HS-27A (cell line): ENCODE measurements at regions not wholly inside any gene's neighbourhood (a gene's known extent, or its start where the extent isn't known, plus 50 kb on each side); places are given as distances from the start of the nearest gene placed in this dataset.
A peak's percentile ranks its signal among the peaks of the same experiment; 100 is the strongest.

Experiments
- DNase-seq: peaks from one replicate; pipeline ENCODE4 v3.0.0-alpha.2; 2012; ENCODE audit warnings: low read depth, missing footprints

- no peak for DNase-seq
Observed at GRCh38 chr6:126904176-126904575, 214.3 kb upstream of the RSPO3 start.

GRCh38 chr6:126905917-126906316 lies 212.6 kb upstream of the RSPO3 start:
- no peak for DNase-seq

GRCh38 chr6:126907312-126907711 lies 211.2 kb upstream of the RSPO3 start:
- no peak for DNase-seq

- no peak for DNase-seq
Observed at GRCh38 chr6:126907996-126908395, 210.5 kb upstream of the RSPO3 start.

GRCh38 chr6:126909493-126909892 lies 209.0 kb upstream of the RSPO3 start:
- no peak for DNase-seq

- no peak for DNase-seq
Observed at GRCh38 chr6:126913651-126914050, 204.8 kb upstream of the RSPO3 start.

GRCh38 chr6:126914172-126914571 lies 204.3 kb upstream of the RSPO3 start:
- no peak for DNase-seq

GRCh38 chr6:126914801-126915200 lies 203.7 kb upstream of the RSPO3 start:
- DNase-seq: no peak

GRCh38 chr6:126919947-126920346 lies 198.5 kb upstream of the RSPO3 start:
- DNase-seq: peak; percentile 82

GRCh38 chr6:126923807-126924206 lies 194.7 kb upstream of the RSPO3 start:
- DNase-seq: no peak

- no peak for DNase-seq
Observed at GRCh38 chr6:126926926-126927325, 191.5 kb upstream of the RSPO3 start.

GRCh38 chr6:126927841-126928240 lies 190.6 kb upstream of the RSPO3 start:
- DNase-seq: no peak

- no peak for DNase-seq
Observed at GRCh38 chr6:126937426-126937825, 181.0 kb upstream of the RSPO3 start.

- DNase-seq: no peak
Observed at GRCh38 chr6:126939784-126940183, 178.7 kb upstream of the RSPO3 start.

- DNase-seq: no peak
Observed at GRCh38 chr6:126941751-126942150, 176.7 kb upstream of the RSPO3 start.

- no peak for DNase-seq
Observed at GRCh38 chr6:126944512-126944911, 174.0 kb upstream of the RSPO3 start.

- no peak for DNase-seq
Observed at GRCh38 chr6:126945150-126945685, 173.3 kb upstream of the RSPO3 start.

- no peak for DNase-seq
Observed at GRCh38 chr6:126945812-126946360, 172.6 kb upstream of the RSPO3 start.

- no peak for DNase-seq
Observed at GRCh38 chr6:126947070-126947469, 171.4 kb upstream of the RSPO3 start.

- DNase-seq: no peak
Observed at GRCh38 chr6:126949786-126950185, 168.7 kb upstream of the RSPO3 start.

GRCh38 chr6:126955621-126956020 lies 162.8 kb upstream of the RSPO3 start:
- DNase-seq: no peak

GRCh38 chr6:126957721-126958120 lies 160.8 kb upstream of the RSPO3 start:
- no peak for DNase-seq

GRCh38 chr6:126959765-126960164 lies 158.7 kb upstream of the RSPO3 start:
- no peak for DNase-seq

GRCh38 chr6:126963077-126963809 lies 155.2 kb upstream of the RSPO3 start:
- no peak for DNase-seq
